ENCODE measurements at regions not wholly inside any gene's neighbourhood (a gene's known extent, or its start where the extent isn't known, plus 50 kb on each side); places are given as distances from the start of the nearest gene placed in this dataset.

DNA sequence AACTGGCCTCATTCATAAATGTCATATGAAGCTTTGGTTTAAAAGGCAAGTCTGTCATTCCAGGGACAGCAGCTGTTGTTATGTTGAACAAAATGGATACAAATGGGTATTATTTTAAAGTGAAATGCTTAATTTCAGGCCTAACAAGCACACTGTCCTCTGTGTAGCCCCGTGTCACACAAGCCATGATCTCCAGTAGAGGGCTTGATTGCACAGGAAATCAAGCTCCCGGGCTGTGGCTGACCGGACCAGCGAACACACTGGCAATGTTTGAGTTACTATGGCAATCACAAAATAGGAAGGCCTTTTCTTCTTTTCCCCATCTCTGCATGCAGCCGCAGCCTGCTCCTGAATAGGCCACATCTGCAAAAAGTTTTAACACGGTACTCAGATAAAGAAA, 64.0 kb upstream of the GSX1 start:
- H3K27ac ChIP-seq (ENCODE audit: extremely low read depth, low read depth, low read length): no peak overlapping the region
- no TSS peak for BruUV-seq (replicated peaks)
- 0% methylated on average over 5 of the region's 6 CpGs for WGBS (ENCODE audit: insufficient coverage, low coverage, missing lambda C conversion rate)
- TF ChIP-seq, protein P1, sequence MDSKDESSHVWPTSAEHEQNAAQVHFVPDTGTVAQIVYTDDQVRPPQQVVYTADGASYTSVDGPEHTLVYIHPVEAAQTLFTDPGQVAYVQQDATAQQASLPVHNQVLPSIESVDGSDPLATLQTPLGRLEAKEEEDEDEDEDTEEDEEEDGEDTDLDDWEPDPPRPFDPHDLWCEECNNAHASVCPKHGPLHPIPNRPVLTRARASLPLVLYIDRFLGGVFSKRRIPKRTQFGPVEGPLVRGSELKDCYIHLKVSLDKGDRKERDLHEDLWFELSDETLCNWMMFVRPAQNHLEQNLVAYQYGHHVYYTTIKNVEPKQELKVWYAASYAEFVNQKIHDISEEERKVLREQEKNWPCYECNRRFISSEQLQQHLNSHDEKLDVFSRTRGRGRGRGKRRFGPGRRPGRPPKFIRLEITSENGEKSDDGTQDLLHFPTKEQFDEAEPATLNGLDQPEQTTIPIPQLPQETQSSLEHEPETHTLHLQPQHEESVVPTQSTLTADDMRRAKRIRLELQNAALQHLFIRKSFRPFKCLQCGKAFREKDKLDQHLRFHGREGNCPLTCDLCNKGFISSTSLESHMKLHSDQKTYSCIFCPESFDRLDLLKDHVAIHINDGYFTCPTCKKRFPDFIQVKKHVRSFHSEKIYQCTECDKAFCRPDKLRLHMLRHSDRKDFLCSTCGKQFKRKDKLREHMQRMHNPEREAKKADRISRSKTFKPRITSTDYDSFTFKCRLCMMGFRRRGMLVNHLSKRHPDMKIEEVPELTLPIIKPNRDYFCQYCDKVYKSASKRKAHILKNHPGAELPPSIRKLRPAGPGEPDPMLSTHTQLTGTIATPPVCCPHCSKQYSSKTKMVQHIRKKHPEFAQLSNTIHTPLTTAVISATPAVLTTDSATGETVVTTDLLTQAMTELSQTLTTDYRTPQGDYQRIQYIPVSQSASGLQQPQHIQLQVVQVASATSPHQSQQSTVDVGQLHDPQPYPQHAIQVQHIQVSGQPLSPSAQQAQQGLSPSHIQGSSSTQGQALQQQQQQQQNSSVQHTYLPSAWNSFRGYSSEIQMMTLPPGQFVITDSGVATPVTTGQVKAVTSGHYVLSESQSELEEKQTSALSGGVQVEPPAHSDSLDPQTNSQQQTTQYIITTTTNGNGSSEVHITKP (IDR thresholded peaks at IDR 0.05; ENCODE audit: partially characterized antibody): no peak
- no peak for TF ChIP-seq SP1 (CRISPR knock-in tag; IDR thresholded peaks at IDR 0.05)
- TF ChIP-seq MTA1 (IDR thresholded peaks at IDR 0.05; ENCODE audit: borderline replicate concordance): no peak
- TF ChIP-seq U2AF1 (optimal IDR thresholded peaks at IDR 0.05; ENCODE audit: low read depth, low read length): no peak
- TF ChIP-seq NFXL1 (CRISPR knock-in tag; IDR thresholded peaks at IDR 0.05): no peak
- TF ChIP-seq SREBF1 (IDR thresholded peaks at IDR 0.05; ENCODE audit: borderline replicate concordance, low read depth, low read length): no peak
- TF ChIP-seq ZBTB8A (IDR thresholded peaks at IDR 0.05; ENCODE audit: partially characterized antibody): no peak
- H3K4me3 ChIP-seq: no peak overlapping the region
- H4K20me1 ChIP-seq (replicated peaks; ENCODE audit: control insufficient read depth, insufficient read depth, low read length): no peaks in the 10 kb centered on the region
- H3K4me2 ChIP-seq (ENCODE audit: insufficient read depth, low read length): no peak overlapping the region
- H3K9ac ChIP-seq (ENCODE audit: insufficient read depth in 1 of 2, low read depth in 2 of 2, low read length in 2 of 2): no peak overlapping the region
- ChIA-PET CTCF (ENCODE audit: low intra/inter-chr PET ratio) (interaction anchor here (0.6 kb wide), 1 partner anchor 156 kb away, joined by 3 read pairs; no protein-coding TSS in a partner anchor), POLR2A (interaction anchor here (0.5 kb wide), 1 partner anchor 1805 kb away, joined by 6 read pairs; no protein-coding TSS in a partner anchor)
- no peak for ATAC-seq
- no peaks in the 10 kb centered on the region for H3K79me2 ChIP-seq (ENCODE audit: control insufficient read depth, insufficient read depth, low read length)
- intact Hi-C loops (cut with micrococcal nuclease) (no loop called here), in situ Hi-C loops (cut with MboI) (no loop called here)
- DNase-seq (ENCODE audit: extremely low read depth in 1 of 4, low spot score in 3 of 4): peak in 1 of 4 experiments; percentile 5
- H2AFZ ChIP-seq (ENCODE audit: low read depth, low read length): no peak overlapping the region
- no peaks in the 10 kb centered on the region for H3K36me3 ChIP-seq (ENCODE audit: control insufficient read depth, insufficient read depth, low read length)
- H3K9me1 ChIP-seq (ENCODE audit: control insufficient read depth, insufficient read depth, low read length): no peaks in the 10 kb centered on the region
- no peaks in the 10 kb centered on the region for H3K4me1 ChIP-seq (replicated peaks in 1 of 2; ENCODE audit: control insufficient read depth in 2 of 2, insufficient read depth in 2 of 2, low read length in 2 of 2)
- FAIRE-seq: no peak
- H3K27me3 ChIP-seq (ENCODE audit: control insufficient read depth in 2 of 2, insufficient read depth in 2 of 2, low read length in 2 of 2): peaks cover 12 to 14% of the 10 kb centered on the region in 2 experiments
- H3K9me3 ChIP-seq (replicated peaks; ENCODE audit: control insufficient read depth, insufficient read depth, low read depth, low read length): no peaks in the 10 kb centered on the region
